ENCODE measurements at regions not wholly inside any gene's neighbourhood (a gene's known extent, or its start where the extent isn't known, plus 50 kb on each side); places are given as distances from the start of the nearest gene placed in this dataset.

- intact Hi-C loops (cut with DNase I; ENCODE audit: low total_unique reads), result no loop called here
- DNase-seq, result no peak
- no peaks in the 10 kb centered on the region for H3K9me3 ChIP-seq
- H3K4me3 ChIP-seq, result no peak overlapping the region
- no peaks in the 10 kb centered on the region for H3K27me3 ChIP-seq
- 53 to 67% (median 65%) methylated on average over 3 of the region's 3 CpGs for WGBS, 5 donors
- TF ChIP-seq POLR2A (IDR thresholded peaks at IDR 0.05) (no peak), EP300 (IDR thresholded peaks at IDR 0.05) (no peak), CTCF (IDR thresholded peaks at IDR 0.05) (no peak), POLR2AphosphoS5 (IDR thresholded peaks at IDR 0.05) (no peak)
- no peak overlapping the region for H3K27ac ChIP-seq
- no peaks in the 10 kb centered on the region for H3K36me3 ChIP-seq
- H3K4me1 ChIP-seq, result no peaks in the 10 kb centered on the region
These were observed 253.5 kb downstream of the SEC61B start for GRCh38 chr9:99475401-99476065.

- intact Hi-C loops (cut with DNase I; ENCODE audit: low total_unique reads), result no loop called here
- Histone ChIP-seq H3K9me3 (no peaks in the 10 kb centered on the region), H3K4me3 (no peak overlapping the region), H3K36me3 (no peaks in the 10 kb centered on the region), H3K27ac (no peak overlapping the region), H3K4me1 (no peaks in the 10 kb centered on the region), H3K27me3 (no peaks in the 10 kb centered on the region)
- TF ChIP-seq POLR2A (IDR thresholded peaks at IDR 0.05), result no peak
- 73 to 80% (median 76%) methylated on average over 10 of the region's 10 CpGs for WGBS, 5 donors
- DNase-seq, result peak in 1 of 2 donors; percentile 50
These were observed 256.5 kb downstream of the SEC61B start for GRCh38 chr9:99478469-99479027.

GRCh38 chr9:99479929-99480328 is 257.8 kb downstream of the SEC61B start:
- Histone ChIP-seq H3K36me3 (no peaks in the 10 kb centered on the region), H3K27me3 (no peaks in the 10 kb centered on the region), H3K4me3 (no peak overlapping the region), H3K4me1 (no peaks in the 10 kb centered on the region), H3K9me3 (peaks cover 0 to 4% (median 2%) of the 10 kb centered on the region in 4 donors), H3K27ac (no peak overlapping the region)
- DNase-seq, result no peak
- intact Hi-C loops (cut with DNase I; ENCODE audit: low total_unique reads), result no loop called here
- no peak for TF ChIP-seq EP300 (IDR thresholded peaks at IDR 0.05)
- no peak for TF ChIP-seq POLR2AphosphoS5 (IDR thresholded peaks at IDR 0.05)
- TF ChIP-seq POLR2A (IDR thresholded peaks at IDR 0.05), result no peak
- TF ChIP-seq CTCF (IDR thresholded peaks at IDR 0.05), result no peak
- WGBS, 5 donors, result 80 to 87% (median 82%) methylated on average over 3 of the region's 3 CpGs

GRCh38 chr9:99485459-99485858 is 263.4 kb downstream of the SEC61B start:
- Histone ChIP-seq H3K36me3 (no peaks in the 10 kb centered on the region), H3K4me3 (no peak overlapping the region), H3K4me1 (no peaks in the 10 kb centered on the region), H3K27ac (no peak overlapping the region), H3K9me3 (peaks cover 0 to 6% (median 2%) of the 10 kb centered on the region in 4 donors), H3K27me3 (no peaks in the 10 kb centered on the region)
- 63 to 93% (median 66%) methylated on average over 2 of the region's 2 CpGs for WGBS, 5 donors
- TF ChIP-seq CTCF (IDR thresholded peaks at IDR 0.05) (no peak), EP300 (IDR thresholded peaks at IDR 0.05) (no peak), POLR2A (IDR thresholded peaks at IDR 0.05) (no peak), POLR2AphosphoS5 (IDR thresholded peaks at IDR 0.05) (no peak)
- DNase-seq, result no peak
- intact Hi-C loops (cut with DNase I; ENCODE audit: low total_unique reads), result no loop called here

GRCh38 chr9:99486684-99487083 is 264.6 kb downstream of the SEC61B start:
- no peak for TF ChIP-seq POLR2A (IDR thresholded peaks at IDR 0.05)
- TF ChIP-seq POLR2AphosphoS5 (IDR thresholded peaks at IDR 0.05), result no peak
- TF ChIP-seq EP300 (IDR thresholded peaks at IDR 0.05), result no peak
- no peak for TF ChIP-seq CTCF (IDR thresholded peaks at IDR 0.05)
- H3K27ac ChIP-seq, result no peak overlapping the region
- no peaks in the 10 kb centered on the region for H3K4me1 ChIP-seq
- peaks cover 0 to 6% (median 2%) of the 10 kb centered on the region in 4 donors for H3K9me3 ChIP-seq
- no peak for DNase-seq
- no peaks in the 10 kb centered on the region for H3K36me3 ChIP-seq
- intact Hi-C loops (cut with DNase I; ENCODE audit: low total_unique reads), result no loop called here
- H3K4me3 ChIP-seq, result no peak overlapping the region
- no peaks in the 10 kb centered on the region for H3K27me3 ChIP-seq
